ENCODE measurements at regions not wholly inside any gene's neighbourhood (a gene's known extent, or its start where the extent isn't known, plus 50 kb on each side); places are given as distances from the start of the nearest gene placed in this dataset.
A peak's percentile ranks its signal among the peaks of the same experiment; 100 is the strongest.

DNA sequence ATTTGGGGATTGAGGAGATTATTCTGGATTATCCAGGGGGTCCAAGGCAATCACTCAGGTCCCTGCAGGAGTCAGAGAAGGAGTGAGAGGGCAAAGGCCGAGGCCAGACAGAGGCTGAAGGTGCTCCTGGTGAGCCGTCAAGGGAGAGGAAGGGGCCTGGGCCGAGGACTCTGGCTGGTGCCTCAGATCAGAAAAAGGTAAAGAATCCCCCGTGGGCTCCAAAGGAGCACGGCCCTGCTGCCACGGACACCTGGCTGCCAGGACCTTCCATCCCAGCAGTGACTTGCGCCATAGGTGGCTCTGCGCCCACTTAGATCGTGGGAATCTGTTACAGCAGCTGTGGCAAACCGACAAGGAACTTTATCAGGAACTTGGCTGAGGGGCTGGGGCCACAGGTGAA, 374.8 kb upstream of the MYT1L start:
- Mint-ChIP-seq H3K9me3 (no peaks in the 10 kb centered on the region), H3K4me1 (no peaks in the 10 kb centered on the region), H3K36me3 (no peaks in the 10 kb centered on the region), H3K27ac (no peak overlapping the region), H3K27me3 (ENCODE audit: low read depth in 2 of 2) (no peaks in the 10 kb centered on the region), H3K4me3 (no peak overlapping the region)
- no peak for TF ChIP-seq CTCF (IDR thresholded peaks at IDR 0.05)
- no peak overlapping the region for H3K27ac ChIP-seq (ENCODE audit: low read length)
- H3K4me3 ChIP-seq (ENCODE audit: low read length): no peak overlapping the region
- ATAC-seq (no peak), DNase-seq (no peak)
- H3K36me3 ChIP-seq (ENCODE audit: control insufficient read depth, insufficient read depth, low read length): no peaks in the 10 kb centered on the region
- intact Hi-C loops (cut with micrococcal nuclease): no loop called here
- H3K27me3 ChIP-seq (ENCODE audit: control insufficient read depth, insufficient read depth, low read length): no peaks in the 10 kb centered on the region
- WGBS (ENCODE audit: insufficient coverage): 55% methylated on average over 10 of the region's 10 CpGs
- peaks cover 6% of the 10 kb centered on the region for H3K4me1 ChIP-seq (ENCODE audit: control insufficient read depth, insufficient read depth, low read length)
- no peaks in the 10 kb centered on the region for H3K9me3 ChIP-seq (ENCODE audit: control insufficient read depth, insufficient read depth, low read length)

GRCh38 chr2:2704428-2705090, 373.5 kb upstream of the MYT1L start:
- no peak overlapping the region for H3K27ac Mint-ChIP-seq
- ATAC-seq (peak in 1 of 3 donors; percentile 51), DNase-seq (no peak)
- no peak for TF ChIP-seq CTCF (IDR thresholded peaks at IDR 0.05)
- 48% methylated on average over 13 of the region's 13 CpGs for WGBS (ENCODE audit: insufficient coverage)
- peaks cover 6% of the 10 kb centered on the region for H3K4me1 ChIP-seq (ENCODE audit: control insufficient read depth, insufficient read depth, low read length)
- intact Hi-C loops (cut with micrococcal nuclease): no loop called here
- no peaks in the 10 kb centered on the region for H3K9me3 Mint-ChIP-seq
- no peaks in the 10 kb centered on the region for H3K27me3 ChIP-seq (ENCODE audit: control insufficient read depth, insufficient read depth, low read length)
- H3K27me3 Mint-ChIP-seq (ENCODE audit: low read depth in 2 of 2): no peaks in the 10 kb centered on the region
- no peaks in the 10 kb centered on the region for H3K9me3 ChIP-seq (ENCODE audit: control insufficient read depth, insufficient read depth, low read length)
- no peaks in the 10 kb centered on the region for H3K36me3 ChIP-seq (ENCODE audit: control insufficient read depth, insufficient read depth, low read length)
- no peak overlapping the region for H3K4me3 Mint-ChIP-seq
- H3K4me3 ChIP-seq (ENCODE audit: low read length): no peak overlapping the region
- H3K27ac ChIP-seq (ENCODE audit: low read length): no peak overlapping the region
- H3K36me3 Mint-ChIP-seq: no peaks in the 10 kb centered on the region
- H3K4me1 Mint-ChIP-seq: no peaks in the 10 kb centered on the region

- no peak overlapping the region for H3K4me3 ChIP-seq (ENCODE audit: low read length)
- H3K36me3 ChIP-seq (ENCODE audit: control insufficient read depth, insufficient read depth, low read length): no peaks in the 10 kb centered on the region
- 86% methylated on average over 17 of the region's 17 CpGs for WGBS (ENCODE audit: insufficient coverage)
Measured at GRCh38 chr2:2703762-2704427, 372.8 kb upstream of the MYT1L start.

More at GRCh38 chr2:2703762-2704427, 372.8 kb upstream of the MYT1L start:
- Mint-ChIP-seq H3K36me3 (no peaks in the 10 kb centered on the region), H3K9me3 (no peaks in the 10 kb centered on the region), H3K4me1 (no peaks in the 10 kb centered on the region), H3K27ac (no peak overlapping the region), H3K4me3 (no peak overlapping the region), H3K27me3 (ENCODE audit: low read depth in 2 of 2) (no peaks in the 10 kb centered on the region)
- no peak for TF ChIP-seq CTCF (IDR thresholded peaks at IDR 0.05)
- ATAC-seq (no peak), DNase-seq (no peak)
- H3K4me1 ChIP-seq (ENCODE audit: control insufficient read depth, insufficient read depth, low read length): peaks cover 6% of the 10 kb centered on the region
- no peak overlapping the region for H3K27ac ChIP-seq (ENCODE audit: low read length)
- H3K9me3 ChIP-seq (ENCODE audit: control insufficient read depth, insufficient read depth, low read length): no peaks in the 10 kb centered on the region
- intact Hi-C loops (cut with micrococcal nuclease): no loop called here
- no peaks in the 10 kb centered on the region for H3K27me3 ChIP-seq (ENCODE audit: control insufficient read depth, insufficient read depth, low read length)
